Uterus (tissue), 2 donors: ENCODE measurements at regions not wholly inside any gene's neighbourhood (a gene's known extent, or its start where the extent isn't known, plus 50 kb on each side); places are given as distances from the start of the nearest gene placed in this dataset.

Experiments
- CTCF ChIP-seq, 4 experiments: fragments of 200-600 bp in 2 of 4; fragments of 450-650 bp in 2 of 4; sonication (generic) in 2 of 4; IDR thresholded peaks; one replicate each; pipeline ENCODE4 v1.5.1; 2016 to 2019; ENCODE audit warnings: antibody characterized with exemption in 4 of 4, mild to moderate bottlenecking in 2 of 4, moderate library complexity in 1 of 4
- POLR2A ChIP-seq, 2 donors: fragments of 450-650 bp; IDR thresholded peaks; one replicate each; pipeline ENCODE4 v1.6.1; 2016; ENCODE audit warnings: antibody characterized with exemption in 2 of 2, mild to moderate bottlenecking in 1 of 2, moderate library complexity in 1 of 2

GRCh38 chr7:27423821-27424220 lies 181.2 kb downstream of the EVX1 start:
- TF ChIP-seq CTCF (IDR thresholded peaks at IDR 0.05) (no peak), POLR2A (IDR thresholded peaks at IDR 0.05) (no peak)
